ENCODE measurements at regions not wholly inside any gene's neighbourhood (a gene's known extent, or its start where the extent isn't known, plus 50 kb on each side); places are given as distances from the start of the nearest gene placed in this dataset.

DNA sequence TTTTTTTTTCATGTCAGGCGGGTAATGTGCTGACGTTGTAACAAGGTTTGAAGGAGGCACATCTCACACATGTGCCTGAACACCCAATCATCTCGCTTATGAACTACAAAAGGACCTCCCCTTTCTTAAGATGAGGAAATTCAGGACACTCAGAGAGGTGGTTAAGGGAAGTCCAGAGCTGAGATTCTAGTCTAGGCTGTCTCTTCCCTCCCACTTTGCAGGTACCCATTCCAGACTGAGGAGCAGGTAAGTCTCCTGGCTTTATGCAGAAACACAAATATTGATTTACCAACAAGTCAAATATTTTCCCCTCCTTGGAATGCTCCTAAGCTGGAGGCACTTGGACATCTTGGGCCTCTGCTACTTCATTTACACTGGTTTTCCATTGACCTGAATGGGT is 122.9 kb upstream of the CADM1 start:
- TF ChIP-seq, protein P1, sequence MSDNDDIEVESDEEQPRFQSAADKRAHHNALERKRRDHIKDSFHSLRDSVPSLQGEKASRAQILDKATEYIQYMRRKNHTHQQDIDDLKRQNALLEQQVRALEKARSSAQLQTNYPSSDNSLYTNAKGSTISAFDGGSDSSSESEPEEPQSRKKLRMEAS (IDR thresholded peaks at IDR 0.05), result no peak
- TF ChIP-seq YY1 (IDR thresholded peaks at IDR 0.05; ENCODE audit: low read depth) (no peak), EGR1 (IDR thresholded peaks at IDR 0.05) (no peak)
- TF ChIP-seq, protein P2, sequence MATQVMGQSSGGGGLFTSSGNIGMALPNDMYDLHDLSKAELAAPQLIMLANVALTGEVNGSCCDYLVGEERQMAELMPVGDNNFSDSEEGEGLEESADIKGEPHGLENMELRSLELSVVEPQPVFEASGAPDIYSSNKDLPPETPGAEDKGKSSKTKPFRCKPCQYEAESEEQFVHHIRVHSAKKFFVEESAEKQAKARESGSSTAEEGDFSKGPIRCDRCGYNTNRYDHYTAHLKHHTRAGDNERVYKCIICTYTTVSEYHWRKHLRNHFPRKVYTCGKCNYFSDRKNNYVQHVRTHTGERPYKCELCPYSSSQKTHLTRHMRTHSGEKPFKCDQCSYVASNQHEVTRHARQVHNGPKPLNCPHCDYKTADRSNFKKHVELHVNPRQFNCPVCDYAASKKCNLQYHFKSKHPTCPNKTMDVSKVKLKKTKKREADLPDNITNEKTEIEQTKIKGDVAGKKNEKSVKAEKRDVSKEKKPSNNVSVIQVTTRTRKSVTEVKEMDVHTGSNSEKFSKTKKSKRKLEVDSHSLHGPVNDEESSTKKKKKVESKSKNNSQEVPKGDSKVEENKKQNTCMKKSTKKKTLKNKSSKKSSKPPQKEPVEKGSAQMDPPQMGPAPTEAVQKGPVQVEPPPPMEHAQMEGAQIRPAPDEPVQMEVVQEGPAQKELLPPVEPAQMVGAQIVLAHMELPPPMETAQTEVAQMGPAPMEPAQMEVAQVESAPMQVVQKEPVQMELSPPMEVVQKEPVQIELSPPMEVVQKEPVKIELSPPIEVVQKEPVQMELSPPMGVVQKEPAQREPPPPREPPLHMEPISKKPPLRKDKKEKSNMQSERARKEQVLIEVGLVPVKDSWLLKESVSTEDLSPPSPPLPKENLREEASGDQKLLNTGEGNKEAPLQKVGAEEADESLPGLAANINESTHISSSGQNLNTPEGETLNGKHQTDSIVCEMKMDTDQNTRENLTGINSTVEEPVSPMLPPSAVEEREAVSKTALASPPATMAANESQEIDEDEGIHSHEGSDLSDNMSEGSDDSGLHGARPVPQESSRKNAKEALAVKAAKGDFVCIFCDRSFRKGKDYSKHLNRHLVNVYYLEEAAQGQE (IDR thresholded peaks at IDR 0.05; ENCODE audit: low read depth), result no peak

Data from Ishikawa (cell line).